ENCODE measurements at regions not wholly inside any gene's neighbourhood (a gene's known extent, or its start where the extent isn't known, plus 50 kb on each side); places are given as distances from the start of the nearest gene placed in this dataset.

- intact Hi-C loops (cut with DNase I; ENCODE audit: low total_unique reads), result no loop called here
- no peak for DNase-seq
- Histone ChIP-seq H3K4me3 (no peak overlapping the region), H3K9me3 (no peaks in the 10 kb centered on the region), H3K4me1 (no peaks in the 10 kb centered on the region), H3K27me3 (replicated peaks in 1 of 7) (no peaks in the 10 kb centered on the region), H3K36me3 (no peaks in the 10 kb centered on the region), H3K27ac (no peak overlapping the region)
- TF ChIP-seq, protein P1, sequence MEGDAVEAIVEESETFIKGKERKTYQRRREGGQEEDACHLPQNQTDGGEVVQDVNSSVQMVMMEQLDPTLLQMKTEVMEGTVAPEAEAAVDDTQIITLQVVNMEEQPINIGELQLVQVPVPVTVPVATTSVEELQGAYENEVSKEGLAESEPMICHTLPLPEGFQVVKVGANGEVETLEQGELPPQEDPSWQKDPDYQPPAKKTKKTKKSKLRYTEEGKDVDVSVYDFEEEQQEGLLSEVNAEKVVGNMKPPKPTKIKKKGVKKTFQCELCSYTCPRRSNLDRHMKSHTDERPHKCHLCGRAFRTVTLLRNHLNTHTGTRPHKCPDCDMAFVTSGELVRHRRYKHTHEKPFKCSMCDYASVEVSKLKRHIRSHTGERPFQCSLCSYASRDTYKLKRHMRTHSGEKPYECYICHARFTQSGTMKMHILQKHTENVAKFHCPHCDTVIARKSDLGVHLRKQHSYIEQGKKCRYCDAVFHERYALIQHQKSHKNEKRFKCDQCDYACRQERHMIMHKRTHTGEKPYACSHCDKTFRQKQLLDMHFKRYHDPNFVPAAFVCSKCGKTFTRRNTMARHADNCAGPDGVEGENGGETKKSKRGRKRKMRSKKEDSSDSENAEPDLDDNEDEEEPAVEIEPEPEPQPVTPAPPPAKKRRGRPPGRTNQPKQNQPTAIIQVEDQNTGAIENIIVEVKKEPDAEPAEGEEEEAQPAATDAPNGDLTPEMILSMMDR (IDR thresholded peaks at IDR 0.05 in 8 of 11, conservative IDR thresholded peaks at IDR 0.05 in 3 of 11), result no peak
- TF ChIP-seq POLR2A (IDR thresholded peaks at IDR 0.05) (no peak), POLR2AphosphoS5 (IDR thresholded peaks at IDR 0.05) (no peak)
- WGBS, 5 donors, result 62 to 71% (median 66%) methylated on average over 6 of the region's 6 CpGs
These were observed 422.5 kb upstream of the OPRM1 start for GRCh38 chr6:153616506-153616905.

DNA sequence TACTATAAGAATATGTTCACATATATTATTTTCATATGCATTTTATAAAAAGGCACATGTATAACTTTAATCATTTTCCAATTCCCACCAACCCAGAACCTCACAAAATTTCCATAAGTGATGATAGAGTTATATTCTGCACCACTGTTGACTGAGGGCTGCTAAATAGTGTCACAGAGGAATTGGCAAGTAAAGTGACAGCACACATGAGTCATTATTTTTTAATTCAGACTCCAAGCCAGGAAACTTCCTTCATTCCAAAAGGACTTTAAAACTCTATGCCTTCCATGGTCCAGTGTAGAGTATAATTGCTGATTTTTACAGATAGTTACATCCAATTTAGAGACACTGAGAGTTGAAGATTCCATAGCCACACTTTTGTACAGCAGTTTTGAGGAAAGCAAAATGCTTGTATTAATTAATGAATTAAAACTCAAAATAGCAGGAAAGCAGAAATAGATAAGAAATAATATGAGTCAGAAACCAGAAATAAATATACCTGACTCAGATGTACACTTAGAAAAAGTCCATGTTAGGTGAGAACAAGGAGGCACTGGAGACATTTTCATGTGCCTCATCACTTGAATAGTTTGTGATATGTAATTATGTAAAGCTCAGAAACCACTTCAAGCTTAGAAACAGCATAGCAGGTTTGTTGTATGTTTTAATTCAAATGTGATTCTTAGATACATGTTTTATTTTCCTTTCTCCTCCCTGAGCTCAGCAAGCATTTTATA lies 425.2 kb upstream of the OPRM1 start:
- no peaks in the 10 kb centered on the region for H3K9me3 ChIP-seq
- DNase-seq, result no peak
- no peak overlapping the region for H3K4me3 ChIP-seq
- intact Hi-C loops (cut with DNase I; ENCODE audit: low total_unique reads), result no loop called here
- H3K27ac ChIP-seq, result no peak overlapping the region
- TF ChIP-seq, protein P1 (IDR thresholded peaks at IDR 0.05 in 8 of 11, conservative IDR thresholded peaks at IDR 0.05 in 3 of 11), result no peak
- TF ChIP-seq POLR2AphosphoS5 (IDR thresholded peaks at IDR 0.05), result no peak
- TF ChIP-seq POLR2A (IDR thresholded peaks at IDR 0.05), result no peak
- no peaks in the 10 kb centered on the region for H3K27me3 ChIP-seq (replicated peaks in 1 of 7)
- H3K36me3 ChIP-seq, result no peaks in the 10 kb centered on the region
- H3K4me1 ChIP-seq, result no peaks in the 10 kb centered on the region

- TF ChIP-seq, protein P1 (IDR thresholded peaks at IDR 0.05 in 8 of 11, conservative IDR thresholded peaks at IDR 0.05 in 3 of 11), result no peak
- TF ChIP-seq POLR2A (IDR thresholded peaks at IDR 0.05) (no peak), POLR2AphosphoS5 (IDR thresholded peaks at IDR 0.05) (no peak)
- Histone ChIP-seq H3K27ac (no peak overlapping the region), H3K4me3 (no peak overlapping the region), H3K9me3 (peaks cover 0 to 2% (median 0%) of the 10 kb centered on the region in 8 donors), H3K27me3 (replicated peaks in 1 of 7) (no peaks in the 10 kb centered on the region), H3K4me1 (no peaks in the 10 kb centered on the region), H3K36me3 (no peaks in the 10 kb centered on the region)
- intact Hi-C loops (cut with DNase I; ENCODE audit: low total_unique reads), result no loop called here
- WGBS, 5 donors, result 50 to 61% (median 53%) methylated on average over 2 of the region's 2 CpGs
- DNase-seq, result no peak
These were observed 436.6 kb upstream of the OPRM1 start for GRCh38 chr6:153602401-153602800.

GRCh38 chr6:153599901-153600300 lies 439.1 kb upstream of the OPRM1 start:
- Histone ChIP-seq H3K27ac (no peak overlapping the region), H3K9me3 (peaks cover 0 to 2% (median 0%) of the 10 kb centered on the region in 8 donors), H3K4me3 (no peak overlapping the region), H3K27me3 (replicated peaks in 1 of 7) (no peaks in the 10 kb centered on the region), H3K4me1 (no peaks in the 10 kb centered on the region), H3K36me3 (no peaks in the 10 kb centered on the region)
- no peak for TF ChIP-seq POLR2A (IDR thresholded peaks at IDR 0.05)
- intact Hi-C loops (cut with DNase I; ENCODE audit: low total_unique reads), result no loop called here
- WGBS, 5 donors, result 72 to 84% (median 77%) methylated on average over 1 of the region's 1 CpG
- DNase-seq, result no peak
